CD14-positive monocyte (primary cell): ENCODE measurements at regions not wholly inside any gene's neighbourhood (a gene's known extent, or its start where the extent isn't known, plus 50 kb on each side); places are given as distances from the start of the nearest gene placed in this dataset.

ENCODE experiments used
- DNase-seq, 3 donors: peaks; one replicate each; pipeline ENCODE4 v3.0.0-alpha.2; 2011 to 2022
- H2AFZ ChIP-seq: 2 replicates; pipeline ENCODE4 v1.6.0; 2012; ENCODE audit warnings: mild to moderate bottlenecking, low read depth, low read length, inconsistent platforms; ENCODE audit not compliant: insufficient read depth, poor library complexity, severe bottlenecking
- H3K27ac ChIP-seq, 2 donors: 1 replicate in 1 of 2; 2 replicates in 1 of 2; pipeline ENCODE4 v1.5.1; 2012 to 2013; ENCODE audit warnings: low read length in 2 of 2, control low read depth in 1 of 2, inconsistent platforms in 1 of 2, low read depth in 1 of 2, mild to moderate bottlenecking in 1 of 2
- H3K27me3 ChIP-seq, 2 donors: one replicate each; pipeline versions ENCODE4 v1.6.0 to v1.6.1; 2011 to 2013; ENCODE audit warnings: low read length in 2 of 2; ENCODE audit not compliant: control insufficient read depth in 2 of 2, insufficient read depth in 2 of 2
- H3K36me3 ChIP-seq, 2 donors: replicated peaks in 1 of 2; 1 replicate in 1 of 2; 2 replicates in 1 of 2; pipeline versions ENCODE4 v1.5.1 to v1.6.1; 2012 to 2013; ENCODE audit warnings: low read length in 2 of 2, control low read depth in 1 of 2, inconsistent platforms in 1 of 2, mild to moderate bottlenecking in 1 of 2; ENCODE audit not compliant: insufficient read depth in 2 of 2, control insufficient read depth in 1 of 2
- H3K4me1 ChIP-seq, 2 donors: 1 replicate in 1 of 2; 2 replicates in 1 of 2; pipeline versions ENCODE4 v1.5.1 to v1.6.1; 2012 to 2013; ENCODE audit warnings: low read length in 2 of 2, control low read depth in 1 of 2, inconsistent platforms in 1 of 2, mild to moderate bottlenecking in 1 of 2, moderate library complexity in 1 of 2; ENCODE audit not compliant: insufficient read depth in 2 of 2, control insufficient read depth in 1 of 2
- H3K4me2 ChIP-seq: replicated peaks from 2 replicates; pipeline ENCODE3; 2012; ENCODE audit warnings: low read length, moderate library complexity, mild to moderate bottlenecking; ENCODE audit not compliant: poor library complexity, severe bottlenecking; ENCODE audit errors: extremely low read depth
- H3K4me3 ChIP-seq, 3 experiments: fragments of 200-600 bp in 1 of 3; sonication (generic) in 1 of 3; replicated peaks in 1 of 3; 1 replicate in 2 of 3; 2 replicates in 1 of 3; pipeline ENCODE4 v1.5.1; 2011 to 2013; ENCODE audit warnings: low read length in 3 of 3, mild to moderate bottlenecking in 3 of 3, control low read depth in 2 of 3, low read depth in 2 of 3, inconsistent platforms in 1 of 3, moderate library complexity in 1 of 3
- H3K79me2 ChIP-seq: 2 replicates; pipeline ENCODE4 v1.6.0; 2012; ENCODE audit warnings: mild to moderate bottlenecking, control low read depth, inconsistent platforms, low read length, moderate library complexity; ENCODE audit not compliant: insufficient read depth
- H3K9ac ChIP-seq: 2 replicates; pipeline ENCODE4 v1.6.0; 2017; ENCODE audit warnings: low read length, mild to moderate bottlenecking; ENCODE audit not compliant: insufficient read depth, poor library complexity, severe bottlenecking
- H3K9me3 ChIP-seq, 2 donors: replicated peaks in 1 of 2; 1 replicate in 1 of 2; 2 replicates in 1 of 2; pipeline versions ENCODE4 v1.5.1 to v1.6.1; 2012 to 2013; ENCODE audit warnings: low read length in 2 of 2, control low read depth in 1 of 2; ENCODE audit not compliant: control insufficient read depth in 1 of 2, insufficient read depth in 1 of 2
- H4K20me1 ChIP-seq: 2 replicates; pipeline ENCODE4 v1.6.0; 2012; ENCODE audit warnings: mild to moderate bottlenecking, low read length, control low read depth, moderate library complexity; ENCODE audit not compliant: insufficient read depth
- H3K27ac Mint-ChIP-seq, 7 donors: one replicate each; pipeline ENCODE4 v1.8.0; 2020; ENCODE audit warnings: mild to moderate bottlenecking in 7 of 7, mixed read lengths in 7 of 7, moderate library complexity in 6 of 7, inconsistent platforms in 2 of 7
- H3K27me3 Mint-ChIP-seq, 3 donors: one replicate each; pipeline ENCODE4 v1.8.0; 2021 to 2022; ENCODE audit warnings: low read depth in 3 of 3, mild to moderate bottlenecking in 3 of 3, mixed read lengths in 3 of 3, moderate library complexity in 3 of 3, inconsistent platforms in 1 of 3
- H3K36me3 Mint-ChIP-seq, 2 donors: one replicate each; pipeline ENCODE4 v1.8.0; 2020; ENCODE audit warnings: mixed read lengths in 2 of 2, inconsistent platforms in 1 of 2, mild to moderate bottlenecking in 1 of 2
- H3K4me1 Mint-ChIP-seq: one replicate; pipeline ENCODE4 v1.8.0; 2020; ENCODE audit warnings: mild to moderate bottlenecking, mixed read lengths
- H3K4me3 Mint-ChIP-seq, 2 donors: one replicate each; pipeline ENCODE4 v1.8.0; 2020; ENCODE audit warnings: mild to moderate bottlenecking in 2 of 2, mixed read lengths in 2 of 2, moderate library complexity in 1 of 2
- H3K9me3 Mint-ChIP-seq, 7 donors: one replicate each; pipeline ENCODE4 v1.8.0; 2020 to 2022; ENCODE audit warnings: mixed read lengths in 7 of 7, mild to moderate bottlenecking in 6 of 7, moderate library complexity in 6 of 7, inconsistent platforms in 2 of 7
- WGBS: methylation state at CpG from one replicate; pipeline ENCODE4 v1.1.5; 2013; ENCODE audit warnings: missing lambda C conversion rate; ENCODE audit not compliant: insufficient coverage; 5-methylcytosine and 5-hydroxymethylcytosine counted together
- intact Hi-C, 2 donors: fragments of 100-400 bp; cut with micrococcal nuclease; formaldehyde crosslinking; loops; one replicate each; pipeline versions ENCODE4 v1.15.0 to v1.15.1; 2023
- TF ChIP-seq, protein P1 (sequence below): fragments of 200-600 bp; IDR thresholded peaks from one replicate; pipeline ENCODE4 v1.8.0; 2022; ENCODE audit warnings: antibody characterized with exemption, mild to moderate bottlenecking

GRCh38 chr7:84757761-84758160 is 429.1 kb downstream of the SEMA3D start:
- Mint-ChIP-seq H3K9me3 (peaks cover 0 to 3% (median 0%) of the 10 kb centered on the region in 7 donors), H3K36me3 (no peaks in the 10 kb centered on the region), H3K27ac (no peak overlapping the region), H3K4me3 (no peak overlapping the region), H3K4me1 (no peaks in the 10 kb centered on the region), H3K27me3 (peaks cover 0 to 5% (median 1%) of the 10 kb centered on the region in 3 donors)
- no peaks in the 10 kb centered on the region for H3K79me2 ChIP-seq
- no CpG with 5 or more reads among the region's 4 CpGs for WGBS
- H3K4me2 ChIP-seq, result no peak overlapping the region
- H3K9me3 ChIP-seq, result no peaks in the 10 kb centered on the region
- no peak overlapping the region for H3K4me3 ChIP-seq
- intact Hi-C loops, result no loop called here
- no peaks in the 10 kb centered on the region for H3K36me3 ChIP-seq
- TF ChIP-seq, protein P1, sequence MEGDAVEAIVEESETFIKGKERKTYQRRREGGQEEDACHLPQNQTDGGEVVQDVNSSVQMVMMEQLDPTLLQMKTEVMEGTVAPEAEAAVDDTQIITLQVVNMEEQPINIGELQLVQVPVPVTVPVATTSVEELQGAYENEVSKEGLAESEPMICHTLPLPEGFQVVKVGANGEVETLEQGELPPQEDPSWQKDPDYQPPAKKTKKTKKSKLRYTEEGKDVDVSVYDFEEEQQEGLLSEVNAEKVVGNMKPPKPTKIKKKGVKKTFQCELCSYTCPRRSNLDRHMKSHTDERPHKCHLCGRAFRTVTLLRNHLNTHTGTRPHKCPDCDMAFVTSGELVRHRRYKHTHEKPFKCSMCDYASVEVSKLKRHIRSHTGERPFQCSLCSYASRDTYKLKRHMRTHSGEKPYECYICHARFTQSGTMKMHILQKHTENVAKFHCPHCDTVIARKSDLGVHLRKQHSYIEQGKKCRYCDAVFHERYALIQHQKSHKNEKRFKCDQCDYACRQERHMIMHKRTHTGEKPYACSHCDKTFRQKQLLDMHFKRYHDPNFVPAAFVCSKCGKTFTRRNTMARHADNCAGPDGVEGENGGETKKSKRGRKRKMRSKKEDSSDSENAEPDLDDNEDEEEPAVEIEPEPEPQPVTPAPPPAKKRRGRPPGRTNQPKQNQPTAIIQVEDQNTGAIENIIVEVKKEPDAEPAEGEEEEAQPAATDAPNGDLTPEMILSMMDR, result no peak
- no peaks in the 10 kb centered on the region for H4K20me1 ChIP-seq
- no peak overlapping the region for H3K27ac ChIP-seq
- DNase-seq, result no peak
- H3K4me1 ChIP-seq, result no peaks in the 10 kb centered on the region
- H3K27me3 ChIP-seq, result no peaks in the 10 kb centered on the region
- no peak overlapping the region for H2AFZ ChIP-seq
- H3K9ac ChIP-seq, result no peak overlapping the region

DNA sequence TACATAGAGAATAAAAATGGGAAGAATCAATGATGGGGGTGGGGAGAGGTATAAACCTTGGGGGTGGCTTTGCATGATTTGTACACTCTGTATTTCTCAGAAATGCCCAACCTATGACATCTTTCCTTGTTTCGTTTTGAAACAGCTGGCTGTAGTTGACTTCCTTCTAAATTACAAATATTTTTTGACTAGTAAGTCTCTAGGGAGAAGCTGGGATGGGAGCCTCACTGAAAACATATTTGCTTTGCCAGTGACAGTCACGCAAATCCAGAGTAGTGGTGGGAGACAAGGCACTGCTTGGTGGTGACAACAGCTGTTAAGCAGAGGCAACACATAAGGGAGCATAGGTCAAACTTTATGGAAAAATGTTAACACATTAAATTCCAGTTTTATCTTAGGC is 440.5 kb downstream of the SEMA3D start:
- intact Hi-C loops, result no loop called here
- 100% methylated on average over 1 of the region's 2 CpGs for whole genome bisulfite sequencing
- Histone ChIP-seq H3K4me1 (no peaks in the 10 kb centered on the region), H3K27ac (no peak overlapping the region), H3K4me3 (no peak overlapping the region), H2AFZ (no peak overlapping the region), H3K27me3 (no peaks in the 10 kb centered on the region), H3K9me3 (peaks cover 0 to 14% of the 10 kb centered on the region in 2 donors), H3K36me3 (no peaks in the 10 kb centered on the region), H4K20me1 (no peaks in the 10 kb centered on the region), H3K79me2 (no peaks in the 10 kb centered on the region), H3K9ac (no peak overlapping the region), H3K4me2 (no peak overlapping the region)
- TF ChIP-seq, protein P1, result no peak
- no peak for DNase-seq
- Mint-ChIP-seq H3K27me3 (peaks cover 0 to 3% (median 0%) of the 10 kb centered on the region in 3 donors), H3K9me3 (peaks cover 0 to 6% (median 0%) of the 10 kb centered on the region in 7 donors), H3K4me3 (no peak overlapping the region), H3K27ac (no peak overlapping the region), H3K4me1 (no peaks in the 10 kb centered on the region), H3K36me3 (no peaks in the 10 kb centered on the region)
